Kasumi-1 (cell line): ENCODE measurements at regions not wholly inside any gene's neighbourhood (a gene's known extent, or its start where the extent isn't known, plus 50 kb on each side); places are given as distances from the start of the nearest gene placed in this dataset.

Source experiments
- DNase-seq, 2 experiments: peaks; one replicate each; lab custom pipeline; 2025; lab: John Stamatoyannopoulos, UW

GRCh38 chr6:105609375-105609991 lies 206.6 kb upstream of the PREP start:
- no peak for DNase-seq

GRCh38 chr6:105608711-105609374 lies 206.0 kb upstream of the PREP start:
- DNase-seq: no peak

GRCh38 chr6:105607636-105608621 lies 205.0 kb upstream of the PREP start:
- DNase-seq: no peak

DNA sequence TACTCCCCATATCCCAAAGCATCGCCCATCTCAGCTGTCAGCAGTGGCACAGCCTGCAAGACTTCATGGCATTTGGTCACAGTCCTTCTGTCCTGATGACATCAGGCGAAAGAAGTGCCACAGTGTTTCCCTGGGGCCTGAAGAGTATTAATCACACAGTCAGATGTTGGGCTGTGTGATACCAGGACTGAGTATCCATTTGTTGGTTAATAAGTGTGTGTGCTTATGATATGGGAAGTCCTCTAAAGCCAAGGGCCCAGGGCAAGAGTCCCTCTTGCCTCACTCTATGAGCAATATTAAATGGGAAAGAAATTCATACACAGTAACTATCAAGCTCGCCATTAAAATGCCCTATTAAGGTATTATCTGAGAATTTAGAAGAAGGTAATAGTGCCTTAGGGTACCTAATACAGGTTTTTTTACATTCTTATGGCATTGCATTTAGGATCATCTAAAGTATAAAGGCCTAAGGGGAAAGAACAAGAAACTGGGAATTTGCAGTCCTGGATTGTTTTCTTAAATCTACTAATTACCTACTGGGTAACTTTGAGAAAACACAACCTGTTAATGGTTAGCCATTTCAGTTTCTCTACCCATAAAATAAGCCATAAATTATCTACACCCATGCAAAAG lies 204.1 kb upstream of the PREP start:
- DNase-seq: no peak

DNA sequence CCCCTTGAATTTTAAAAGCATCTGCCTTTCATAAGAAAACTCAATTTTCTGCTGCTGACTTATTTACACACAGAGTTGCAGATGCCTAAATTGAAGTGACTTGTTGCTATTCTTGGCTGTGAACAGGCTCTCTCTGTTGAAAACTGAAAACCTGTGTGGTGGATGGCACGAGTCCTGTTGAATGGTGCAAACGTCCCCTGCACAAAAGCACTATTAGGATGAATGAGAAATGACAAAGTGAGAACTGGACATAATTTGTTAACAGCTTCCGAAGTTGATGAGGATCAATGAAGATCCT lies 201.7 kb upstream of the PREP start:
- no peak for DNase-seq

DNA sequence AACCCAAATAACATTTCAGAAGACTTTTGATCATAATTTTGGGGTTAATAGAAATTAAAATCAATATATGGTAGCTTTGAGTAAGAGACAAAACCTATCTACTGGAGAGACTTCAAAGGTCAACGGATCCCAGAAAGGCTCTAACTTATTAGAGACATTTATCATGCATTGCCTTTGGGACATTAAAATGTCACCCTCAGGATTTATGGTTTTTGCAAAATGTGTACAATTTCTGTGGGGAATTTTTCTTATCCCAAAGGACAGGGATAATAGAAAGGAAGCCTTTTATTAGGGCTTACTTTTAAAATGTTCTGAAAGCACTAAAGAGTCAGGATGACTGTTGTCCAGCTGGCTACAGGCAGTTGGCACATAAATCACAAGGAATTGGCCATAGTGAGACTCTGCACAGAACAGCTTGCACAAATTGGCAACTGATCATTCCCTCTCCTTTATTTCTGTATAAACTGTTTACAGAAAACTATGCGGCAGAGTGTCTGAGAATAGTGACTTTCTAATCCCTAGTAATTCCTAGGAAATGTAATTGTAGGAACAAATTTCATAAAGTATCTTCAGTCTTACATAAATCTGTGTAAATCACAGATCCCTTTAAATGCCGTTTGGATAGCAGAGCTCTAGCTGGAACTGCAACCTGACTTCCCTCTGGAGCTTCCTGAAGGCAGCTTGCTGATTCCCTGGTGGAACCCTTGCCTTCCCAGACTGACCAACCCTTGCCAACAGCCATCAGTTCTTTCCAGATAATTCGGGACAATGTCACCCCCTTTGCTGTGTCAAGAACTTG lies 201.1 kb upstream of the PREP start:
- no peak for DNase-seq

- DNase-seq: no peak
Measured at GRCh38 chr6:105601541-105602236, 198.8 kb upstream of the PREP start.

DNA sequence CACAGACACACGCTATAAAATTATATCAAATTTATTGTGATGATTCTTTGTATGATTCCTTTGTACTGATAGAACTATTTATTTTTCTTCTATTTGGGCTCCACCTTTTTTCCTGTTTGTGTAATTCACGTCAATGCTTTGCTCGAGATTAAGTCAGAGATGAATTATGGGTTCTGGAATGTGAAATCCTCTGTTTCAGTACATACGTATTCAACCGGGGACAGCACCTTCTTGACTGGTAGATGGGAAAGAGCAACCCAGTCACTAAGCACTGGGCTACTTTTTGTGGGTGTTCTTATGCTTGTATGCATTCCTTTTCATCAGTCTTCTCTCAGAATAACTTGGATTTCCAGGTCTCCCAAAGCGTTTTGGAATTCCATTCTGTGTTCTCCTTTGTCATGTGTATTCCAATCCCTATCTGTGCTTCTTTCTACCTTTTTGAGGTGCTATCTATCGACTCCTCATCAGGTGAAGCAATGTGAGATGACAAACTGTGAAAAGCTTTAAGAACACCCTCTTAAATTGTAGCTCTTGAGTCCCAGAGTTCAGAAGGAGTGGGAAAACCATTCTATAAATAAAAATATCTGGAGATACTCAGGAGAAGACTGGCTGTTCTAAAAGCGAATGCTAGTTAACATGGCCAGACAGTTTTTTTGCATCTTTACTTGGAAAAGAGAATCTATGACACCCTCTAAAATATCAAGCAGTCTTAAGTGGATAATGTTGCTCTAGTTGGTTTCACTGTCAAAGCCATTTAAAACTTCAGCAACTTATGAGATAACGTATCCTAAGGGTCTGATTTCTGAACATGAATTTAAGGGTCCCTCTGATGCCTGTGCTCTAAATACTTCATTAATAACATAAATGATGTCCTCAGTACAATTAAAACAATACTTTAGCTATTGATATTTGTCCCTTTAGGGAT lies 197.7 kb upstream of the PREP start:
- DNase-seq: no peak

DNA sequence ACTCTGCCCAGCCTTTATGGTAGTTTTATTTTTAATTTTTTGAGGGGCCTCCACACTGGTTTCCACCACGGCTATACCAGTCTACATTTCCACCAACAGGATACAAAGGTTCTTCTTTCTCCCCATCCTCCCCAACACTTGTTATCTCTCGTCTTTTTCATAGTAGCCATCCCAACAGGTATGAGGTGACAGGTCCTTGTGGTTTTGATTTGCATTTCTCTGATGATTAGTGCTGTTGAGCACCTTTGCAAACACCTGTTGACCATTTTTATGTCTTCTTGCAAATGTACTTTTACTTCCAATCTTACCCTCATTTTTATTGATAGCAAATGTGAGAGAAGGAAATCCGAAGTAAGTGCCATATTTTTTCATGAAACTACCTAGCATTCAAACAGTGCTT lies 195.4 kb upstream of the PREP start:
- DNase-seq: no peak

- DNase-seq: no peak
Measured at GRCh38 chr6:105596284-105596755, 193.4 kb upstream of the PREP start.

DNA sequence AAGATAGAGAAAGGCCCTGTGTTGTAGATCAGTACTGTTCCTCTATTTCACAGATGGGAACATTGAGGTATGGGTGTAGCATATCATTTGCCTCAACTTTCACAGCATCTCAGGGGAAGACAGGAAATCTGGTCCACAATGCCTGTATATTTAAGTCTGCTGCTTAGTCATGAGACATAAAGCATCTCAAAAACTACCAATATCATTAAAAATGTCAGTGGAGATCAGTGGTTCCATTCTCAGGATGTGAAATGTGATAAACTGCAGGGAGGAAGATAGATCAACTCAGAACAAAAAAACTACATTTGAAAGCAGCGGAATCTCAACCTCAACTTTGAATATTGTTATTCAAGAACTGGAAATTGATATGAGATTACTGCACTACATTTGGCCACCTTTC lies 192.9 kb upstream of the PREP start:
- DNase-seq: no peak

DNA sequence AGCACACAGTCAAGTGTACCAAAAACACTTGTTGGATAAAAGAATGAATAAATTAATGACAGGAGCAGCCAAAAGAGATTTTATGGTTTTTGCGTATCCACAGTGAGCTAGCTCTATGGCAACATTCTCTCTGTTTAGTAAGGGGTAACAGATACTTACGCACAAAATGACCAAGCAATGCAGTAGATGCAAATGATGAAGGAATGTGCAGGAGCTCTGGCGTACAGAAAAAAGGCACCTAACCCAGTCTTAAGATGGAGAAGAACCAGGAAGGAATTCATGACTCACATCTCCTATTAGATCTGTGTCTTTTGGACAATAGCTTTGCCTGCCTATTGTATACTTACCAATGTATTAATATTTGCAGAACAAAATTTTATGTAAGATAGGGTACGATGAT lies 191.9 kb upstream of the PREP start:
- no peak for DNase-seq

GRCh38 chr6:105593805-105594671 lies 191.2 kb upstream of the PREP start:
- DNase-seq: no peak

DNA sequence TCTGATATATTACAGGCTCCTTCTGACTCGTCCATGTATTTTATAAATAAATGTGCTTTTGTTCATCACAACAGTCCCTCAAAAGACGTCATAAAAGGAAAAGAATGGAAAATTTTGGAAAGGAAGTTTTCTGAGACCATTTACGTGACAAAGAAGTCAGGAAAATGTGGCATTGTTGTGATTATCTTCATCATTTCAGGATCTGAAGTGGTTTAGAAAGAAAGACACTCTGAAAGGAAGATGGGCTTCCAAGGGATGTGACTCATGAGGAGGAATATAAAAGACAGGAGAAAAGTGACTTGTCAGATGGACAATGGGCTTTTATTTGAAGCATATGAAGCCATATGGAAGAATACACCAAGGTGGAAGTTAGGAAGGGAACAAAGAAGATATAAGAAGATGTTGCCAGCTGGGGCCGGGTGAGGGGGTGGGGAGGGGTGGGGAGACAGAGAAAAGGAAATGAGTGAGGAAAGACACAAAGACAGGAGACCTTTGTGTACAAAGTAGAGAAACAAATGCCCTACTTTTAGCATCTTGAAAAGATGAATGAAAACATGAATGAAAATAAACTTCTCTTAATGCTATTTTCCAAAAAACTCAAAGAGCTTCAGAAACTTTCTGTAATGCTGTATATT lies 190.3 kb upstream of the PREP start:
- DNase-seq: no peak

- DNase-seq: no peak
Measured at GRCh38 chr6:105592329-105592728, 189.4 kb upstream of the PREP start.

DNA sequence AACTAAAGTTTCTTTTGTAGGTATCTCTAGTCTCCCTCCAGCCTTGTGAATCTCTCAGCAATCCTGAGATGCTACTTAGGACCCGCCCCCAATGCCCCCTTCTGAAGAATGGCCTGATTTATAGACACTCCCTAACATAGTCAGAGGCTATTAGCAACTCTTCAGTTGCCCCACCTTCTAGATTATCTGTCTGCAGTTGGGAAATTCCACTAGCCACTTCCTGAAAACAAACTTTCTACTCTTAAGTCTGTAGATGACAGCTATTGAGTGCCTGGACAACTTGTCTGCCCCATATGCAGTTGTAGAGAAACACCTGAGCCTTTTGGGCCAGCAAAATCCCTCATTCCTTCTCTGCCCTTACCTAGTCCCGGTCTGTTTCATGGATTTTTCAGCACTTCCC lies 188.2 kb upstream of the PREP start:
- DNase-seq: peak; percentile 9 to 40

DNA sequence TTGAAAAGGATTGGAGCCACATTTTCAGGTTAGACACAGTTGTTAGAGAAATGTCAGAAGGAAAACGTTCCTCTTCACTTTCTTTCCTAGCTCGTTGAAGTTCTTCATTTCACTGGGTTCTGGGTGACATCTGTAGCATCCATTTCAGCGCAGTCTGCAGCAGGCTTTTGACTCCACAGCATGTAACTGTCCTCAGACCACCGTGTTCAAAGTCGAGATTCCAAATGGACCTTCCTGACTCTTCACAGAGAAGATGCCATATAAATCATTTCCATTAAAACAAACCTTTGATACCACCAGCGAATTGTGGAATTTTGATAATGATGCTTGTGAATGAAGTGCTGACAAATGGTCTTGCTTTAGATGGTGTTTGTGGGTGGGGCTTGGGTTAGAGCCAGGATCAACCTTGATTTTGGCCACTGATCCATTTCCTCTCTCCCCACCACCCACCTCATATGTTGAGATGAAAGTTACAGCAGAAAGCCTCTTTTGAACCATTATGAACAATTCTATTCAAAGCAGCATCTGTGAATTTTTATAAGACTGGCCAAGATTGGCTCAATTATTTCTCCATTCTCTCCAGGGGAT lies 185.3 kb upstream of the PREP start:
- DNase-seq: no peak
